ENCODE measurements at regions not wholly inside any gene's neighbourhood (a gene's known extent, or its start where the extent isn't known, plus 50 kb on each side); places are given as distances from the start of the nearest gene placed in this dataset.

GRCh38 chr6:131510591-131510990 lies 62.4 kb upstream of the ARG1 start:
- no peak for DNase-seq

DNA sequence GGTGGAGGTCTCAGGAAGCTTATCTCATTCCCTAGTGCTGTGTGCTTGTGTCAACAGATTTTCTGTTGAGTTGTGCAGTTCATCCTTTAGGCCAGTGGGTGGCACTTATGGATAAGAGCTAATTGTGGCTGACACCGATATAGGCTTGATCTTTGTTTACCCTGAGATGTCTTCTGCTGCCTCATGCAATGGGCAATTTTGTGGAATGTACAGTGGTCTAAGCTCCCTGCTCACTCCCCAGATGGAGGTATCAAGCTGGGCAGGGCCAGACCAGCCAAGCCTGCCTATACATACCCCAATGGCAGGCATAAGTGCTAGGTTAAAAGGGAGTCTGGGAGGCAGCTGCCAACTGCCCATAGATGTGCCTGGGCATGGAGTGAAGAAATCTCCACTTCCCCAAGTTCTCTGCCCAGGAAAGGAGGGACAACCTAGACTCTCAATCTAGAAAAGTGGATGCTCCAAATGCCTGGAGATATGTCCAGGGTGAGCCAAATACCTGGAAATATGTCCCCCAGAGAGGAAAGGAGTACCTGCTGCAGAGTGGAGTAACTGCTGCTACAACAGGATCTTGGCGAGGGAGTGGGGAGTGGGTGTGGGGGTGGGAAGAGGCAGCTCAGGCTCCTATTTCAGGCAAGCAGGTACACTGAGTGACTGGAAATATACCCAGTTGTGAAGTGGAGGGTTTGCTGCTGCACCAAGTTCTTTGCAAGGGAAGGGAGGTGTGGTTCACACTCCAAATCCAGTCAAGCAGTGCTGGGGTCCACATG lies 53.2 kb upstream of the ARG1 start:
- peak; percentile 32 to 62 for DNase-seq

Data from CD4-positive, alpha-beta T cell treated with Interleukin-1 beta for 1 hour (primary cell).